ENCODE measurements at regions not wholly inside any gene's neighbourhood (a gene's known extent, or its start where the extent isn't known, plus 50 kb on each side); places are given as distances from the start of the nearest gene placed in this dataset.

GRCh38 chr1:234540404-234540762 is 61.4 kb upstream of the TARBP1 start:
- no TSS peak for BruUV-seq (replicated peaks)
- Mint-ChIP-seq H3K36me3 (ENCODE audit: insufficient read depth, unreplicated experiment) (peaks cover 12% of the 10 kb centered on the region), H3K4me3 (ENCODE audit: low read depth, unreplicated experiment) (no peak overlapping the region), H3K27ac (ENCODE audit: unreplicated experiment) (no peak overlapping the region), H3K9me3 (ENCODE audit: low read depth, unreplicated experiment) (no peaks in the 10 kb centered on the region), H3K4me1 (ENCODE audit: low read depth, unreplicated experiment) (peaks cover 33% of the 10 kb centered on the region), H3K27me3 (ENCODE audit: unreplicated experiment) (peaks cover 11% of the 10 kb centered on the region)
- no peak for DNase-seq
- TF ChIP-seq CTCF (IDR thresholded peaks at IDR 0.05; ENCODE audit: unreplicated experiment), result no peak
- CTCF ChIA-PET, result interaction anchor here (0.6 kb wide), 1 partner anchor 805 kb away, joined by 4 read pairs; no protein-coding TSS in a partner anchor
- intact Hi-C loops (cut with micrococcal nuclease; ENCODE audit: unreplicated experiment), result no loop called here

- Mint-ChIP-seq H3K27me3 (ENCODE audit: unreplicated experiment) (peaks cover 11% of the 10 kb centered on the region), H3K27ac (ENCODE audit: unreplicated experiment) (no peak overlapping the region), H3K4me3 (ENCODE audit: low read depth, unreplicated experiment) (no peak overlapping the region), H3K9me3 (ENCODE audit: low read depth, unreplicated experiment) (no peaks in the 10 kb centered on the region), H3K4me1 (ENCODE audit: low read depth, unreplicated experiment) (peaks cover 28% of the 10 kb centered on the region), H3K36me3 (ENCODE audit: insufficient read depth, unreplicated experiment) (peaks cover 11% of the 10 kb centered on the region)
- CTCF ChIA-PET, result interaction anchor here (0.6 kb wide), 1 partner anchor 805 kb away, joined by 4 read pairs; no protein-coding TSS in a partner anchor
- DNase-seq, result no peak
- no peak for TF ChIP-seq CTCF (IDR thresholded peaks at IDR 0.05; ENCODE audit: unreplicated experiment)
- intact Hi-C loops (cut with micrococcal nuclease; ENCODE audit: unreplicated experiment), result no loop called here
- BruUV-seq (replicated peaks), result no TSS peak
Observed at GRCh38 chr1:234539666-234540403, 60.9 kb upstream of the TARBP1 start.

- no peak for DNase-seq
Observed at GRCh38 chr1:234538930-234539649, 60.1 kb upstream of the TARBP1 start.

More at GRCh38 chr1:234538930-234539649, 60.1 kb upstream of the TARBP1 start:
- H3K36me3 Mint-ChIP-seq (ENCODE audit: insufficient read depth, unreplicated experiment), result peaks cover 3% of the 10 kb centered on the region
- H3K27ac Mint-ChIP-seq (ENCODE audit: unreplicated experiment), result no peak overlapping the region
- no TSS peak for BruUV-seq (replicated peaks)
- peaks cover 20% of the 10 kb centered on the region for H3K4me1 Mint-ChIP-seq (ENCODE audit: low read depth, unreplicated experiment)
- H3K4me3 Mint-ChIP-seq (ENCODE audit: low read depth, unreplicated experiment), result no peak overlapping the region
- peaks cover 11% of the 10 kb centered on the region for H3K27me3 Mint-ChIP-seq (ENCODE audit: unreplicated experiment)
- CTCF ChIA-PET, result no interaction called here
- no peaks in the 10 kb centered on the region for H3K9me3 Mint-ChIP-seq (ENCODE audit: low read depth, unreplicated experiment)
- intact Hi-C loops (cut with micrococcal nuclease; ENCODE audit: unreplicated experiment), result no loop called here
- TF ChIP-seq CTCF (IDR thresholded peaks at IDR 0.05; ENCODE audit: unreplicated experiment), result no peak

All from Calu3 (cell line).